ENCODE measurements at regions not wholly inside any gene's neighbourhood (a gene's known extent, or its start where the extent isn't known, plus 50 kb on each side); places are given as distances from the start of the nearest gene placed in this dataset.

DNA sequence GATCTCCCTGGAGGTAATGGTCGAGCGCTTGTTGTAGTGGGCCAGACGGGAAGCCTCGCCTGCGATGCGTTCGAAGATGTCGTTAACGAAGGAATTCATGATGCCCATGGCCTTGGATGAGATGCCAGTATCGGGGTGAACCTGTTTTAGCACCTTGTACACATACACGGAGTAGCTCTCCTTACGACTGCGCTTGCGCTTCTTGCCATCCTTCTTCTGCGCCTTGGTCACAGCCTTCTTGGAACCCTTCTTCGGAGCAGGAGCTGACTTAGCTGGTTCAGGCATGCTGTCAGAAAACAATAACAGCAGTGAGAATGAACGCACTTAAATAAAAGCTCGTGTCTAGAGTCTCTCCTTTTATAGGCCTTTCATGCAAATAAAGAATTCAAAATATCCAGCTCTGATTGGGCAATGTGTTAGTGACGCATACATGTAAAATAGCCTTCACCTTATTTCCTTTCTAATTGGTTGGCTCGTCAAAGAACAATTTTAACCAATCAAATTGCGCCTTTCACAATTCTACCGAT is 129.2 kb downstream of the HFE start:
- BruUV-seq (replicated peaks) = TSS peak; percentile 99
- peak overlapping the region; percentile 98 for H3K27ac ChIP-seq (ENCODE audit: low read length)

DNA sequence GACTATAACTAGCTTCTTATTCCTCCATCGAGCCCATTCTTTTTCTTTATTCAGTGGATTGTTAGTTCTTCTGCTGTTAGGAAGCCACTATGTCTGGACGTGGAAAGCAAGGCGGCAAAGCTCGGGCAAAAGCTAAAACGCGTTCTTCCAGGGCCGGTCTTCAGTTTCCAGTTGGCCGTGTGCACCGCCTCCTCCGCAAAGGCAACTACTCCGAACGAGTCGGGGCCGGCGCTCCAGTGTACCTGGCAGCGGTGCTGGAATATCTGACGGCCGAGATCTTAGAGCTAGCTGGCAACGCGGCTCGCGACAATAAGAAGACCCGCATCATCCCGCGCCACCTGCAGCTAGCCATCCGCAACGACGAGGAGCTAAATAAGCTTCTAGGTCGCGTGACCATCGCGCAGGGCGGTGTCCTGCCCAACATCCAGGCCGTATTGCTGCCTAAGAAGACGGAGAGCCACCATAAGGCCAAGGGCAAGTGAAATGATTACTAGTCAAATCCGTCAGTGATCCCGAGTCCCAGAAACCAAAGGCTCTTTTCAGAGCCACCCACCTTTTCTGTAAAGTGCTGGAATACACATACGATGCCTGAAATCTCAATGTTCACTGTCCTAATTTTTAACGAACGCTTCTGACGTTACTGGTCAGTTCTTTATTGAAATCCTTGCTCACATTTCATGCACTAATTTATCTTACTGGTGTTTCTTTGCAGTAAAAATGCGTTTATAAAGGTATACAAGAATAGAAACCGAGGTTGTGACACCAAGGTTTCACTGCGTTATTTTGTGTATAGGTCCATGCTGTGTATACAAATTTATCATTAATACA is 129.9 kb downstream of the HFE start:
- peak overlapping the region; percentile 67 to 75 for H3K4me3 ChIP-seq (ENCODE audit: low read depth in 2 of 2, low read length in 2 of 2)
- CTCF ChIA-PET = interaction anchor here (0.6 to 0.7 kb wide), 3 partner anchors 56 to 66 kb away, joined by 3 read pairs; a partner anchor contains a TSS
- H3K9me3 ChIP-seq (ENCODE audit: control insufficient read depth, insufficient read depth, low read depth, low read length) = no peaks in the 10 kb centered on the region
- ATAC-seq (peak; percentile 82), DNase-seq (ENCODE audit: low read depth, low spot score) (no peak)
- TSS peak; percentile 100 for BruUV-seq (replicated peaks)
- peaks cover 21% of the 10 kb centered on the region for H3K4me1 ChIP-seq (ENCODE audit: control insufficient read depth, insufficient read depth, low read length)
- H3K27me3 ChIP-seq (ENCODE audit: control insufficient read depth, insufficient read depth, low read length) = no peaks in the 10 kb centered on the region
- H3K36me3 ChIP-seq (ENCODE audit: control insufficient read depth, insufficient read depth, low read length) = no peaks in the 10 kb centered on the region
- TF ChIP-seq POLR2AphosphoS5 (IDR thresholded peaks at IDR 0.05; ENCODE audit: low read depth, low read length) (peak; percentile 98), TCF7L2 (IDR thresholded peaks at IDR 0.05; ENCODE audit: low read depth, low read length) (0 out of 2 replicates have a peak, but pooled peaks have one; percentile 30), SIN3A (IDR thresholded peaks at IDR 0.05; ENCODE audit: borderline replicate concordance, insufficient read depth, low read depth, low read length) (peak; percentile 80; the same call in 1 of the 2 replicates)
- TF ChIP-seq, protein P1, sequence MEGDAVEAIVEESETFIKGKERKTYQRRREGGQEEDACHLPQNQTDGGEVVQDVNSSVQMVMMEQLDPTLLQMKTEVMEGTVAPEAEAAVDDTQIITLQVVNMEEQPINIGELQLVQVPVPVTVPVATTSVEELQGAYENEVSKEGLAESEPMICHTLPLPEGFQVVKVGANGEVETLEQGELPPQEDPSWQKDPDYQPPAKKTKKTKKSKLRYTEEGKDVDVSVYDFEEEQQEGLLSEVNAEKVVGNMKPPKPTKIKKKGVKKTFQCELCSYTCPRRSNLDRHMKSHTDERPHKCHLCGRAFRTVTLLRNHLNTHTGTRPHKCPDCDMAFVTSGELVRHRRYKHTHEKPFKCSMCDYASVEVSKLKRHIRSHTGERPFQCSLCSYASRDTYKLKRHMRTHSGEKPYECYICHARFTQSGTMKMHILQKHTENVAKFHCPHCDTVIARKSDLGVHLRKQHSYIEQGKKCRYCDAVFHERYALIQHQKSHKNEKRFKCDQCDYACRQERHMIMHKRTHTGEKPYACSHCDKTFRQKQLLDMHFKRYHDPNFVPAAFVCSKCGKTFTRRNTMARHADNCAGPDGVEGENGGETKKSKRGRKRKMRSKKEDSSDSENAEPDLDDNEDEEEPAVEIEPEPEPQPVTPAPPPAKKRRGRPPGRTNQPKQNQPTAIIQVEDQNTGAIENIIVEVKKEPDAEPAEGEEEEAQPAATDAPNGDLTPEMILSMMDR (IDR thresholded peaks at IDR 0.05) = peak; percentile 61
- TF ChIP-seq, protein P2, sequence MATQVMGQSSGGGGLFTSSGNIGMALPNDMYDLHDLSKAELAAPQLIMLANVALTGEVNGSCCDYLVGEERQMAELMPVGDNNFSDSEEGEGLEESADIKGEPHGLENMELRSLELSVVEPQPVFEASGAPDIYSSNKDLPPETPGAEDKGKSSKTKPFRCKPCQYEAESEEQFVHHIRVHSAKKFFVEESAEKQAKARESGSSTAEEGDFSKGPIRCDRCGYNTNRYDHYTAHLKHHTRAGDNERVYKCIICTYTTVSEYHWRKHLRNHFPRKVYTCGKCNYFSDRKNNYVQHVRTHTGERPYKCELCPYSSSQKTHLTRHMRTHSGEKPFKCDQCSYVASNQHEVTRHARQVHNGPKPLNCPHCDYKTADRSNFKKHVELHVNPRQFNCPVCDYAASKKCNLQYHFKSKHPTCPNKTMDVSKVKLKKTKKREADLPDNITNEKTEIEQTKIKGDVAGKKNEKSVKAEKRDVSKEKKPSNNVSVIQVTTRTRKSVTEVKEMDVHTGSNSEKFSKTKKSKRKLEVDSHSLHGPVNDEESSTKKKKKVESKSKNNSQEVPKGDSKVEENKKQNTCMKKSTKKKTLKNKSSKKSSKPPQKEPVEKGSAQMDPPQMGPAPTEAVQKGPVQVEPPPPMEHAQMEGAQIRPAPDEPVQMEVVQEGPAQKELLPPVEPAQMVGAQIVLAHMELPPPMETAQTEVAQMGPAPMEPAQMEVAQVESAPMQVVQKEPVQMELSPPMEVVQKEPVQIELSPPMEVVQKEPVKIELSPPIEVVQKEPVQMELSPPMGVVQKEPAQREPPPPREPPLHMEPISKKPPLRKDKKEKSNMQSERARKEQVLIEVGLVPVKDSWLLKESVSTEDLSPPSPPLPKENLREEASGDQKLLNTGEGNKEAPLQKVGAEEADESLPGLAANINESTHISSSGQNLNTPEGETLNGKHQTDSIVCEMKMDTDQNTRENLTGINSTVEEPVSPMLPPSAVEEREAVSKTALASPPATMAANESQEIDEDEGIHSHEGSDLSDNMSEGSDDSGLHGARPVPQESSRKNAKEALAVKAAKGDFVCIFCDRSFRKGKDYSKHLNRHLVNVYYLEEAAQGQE (IDR thresholded peaks at IDR 0.05; ENCODE audit: insufficient read depth in 1 of 2, low read depth in 2 of 2, low read length in 1 of 2) = peak in 1 of 2 experiments; percentile 46; a peak in 1 of 4 replicates
- peak overlapping the region; percentile 98 for H3K27ac ChIP-seq (ENCODE audit: low read length)
- intact Hi-C loops (cut with micrococcal nuclease; ENCODE audit: unreplicated experiment) = loop anchor here (2.0 to 5.0 kb wide), 2 partner anchors 55 to 68 kb away; a partner anchor contains a TSS
- POLR2A ChIA-PET = interaction anchor here (0.6 to 3.8 kb wide), 16 partner anchors 11 to 1650 kb away, joined by 3 to 46 read pairs (median 8); a partner anchor contains a TSS
- in situ Hi-C loops (cut with HindIII; ENCODE audit: low pct_unique_long_range_greater_than_20kb, low sequenced_read_pairs) = no loop called here

More for the DNA sequence above, 129.2 kb downstream of the HFE start:
- TF ChIP-seq, protein P2 (IDR thresholded peaks at IDR 0.05; ENCODE audit: insufficient read depth in 1 of 2, low read depth in 2 of 2, low read length in 1 of 2) = no peak
- TF ChIP-seq TCF7L2 (IDR thresholded peaks at IDR 0.05; ENCODE audit: low read depth, low read length) (no peak), POLR2AphosphoS5 (IDR thresholded peaks at IDR 0.05; ENCODE audit: low read depth, low read length) (peak; percentile 98), SIN3A (IDR thresholded peaks at IDR 0.05; ENCODE audit: borderline replicate concordance, insufficient read depth, low read depth, low read length) (peak; percentile 61; the same call in 1 of the 2 replicates)
- TF ChIP-seq, protein P1 (IDR thresholded peaks at IDR 0.05) = no peak
- ChIA-PET CTCF (interaction anchor here (0.6 to 0.7 kb wide), 3 partner anchors 56 to 66 kb away, joined by 3 read pairs; a partner anchor contains a TSS), POLR2A (interaction anchor here (0.6 to 3.8 kb wide), 16 partner anchors 10 to 1651 kb away, joined by 3 to 46 read pairs (median 8); a partner anchor contains a TSS)
- peak overlapping the region; percentile 75 to 78 for H3K4me3 ChIP-seq (ENCODE audit: low read depth in 2 of 2, low read length in 2 of 2)
- DNase-seq (ENCODE audit: low read depth, low spot score) = peak; percentile 99
- no peaks in the 10 kb centered on the region for H3K9me3 ChIP-seq (ENCODE audit: control insufficient read depth, insufficient read depth, low read depth, low read length)
- intact Hi-C loops (cut with micrococcal nuclease; ENCODE audit: unreplicated experiment) (loop anchor here (2.0 to 5.0 kb wide), 2 partner anchors 56 to 68 kb away; a partner anchor contains a TSS), in situ Hi-C loops (cut with HindIII; ENCODE audit: low pct_unique_long_range_greater_than_20kb, low sequenced_read_pairs) (no loop called here)
- ATAC-seq = peak; percentile 79
- no peaks in the 10 kb centered on the region for H3K27me3 ChIP-seq (ENCODE audit: control insufficient read depth, insufficient read depth, low read length)
- peaks cover 21% of the 10 kb centered on the region for H3K4me1 ChIP-seq (ENCODE audit: control insufficient read depth, insufficient read depth, low read length)
- H3K36me3 ChIP-seq (ENCODE audit: control insufficient read depth, insufficient read depth, low read length) = no peaks in the 10 kb centered on the region
